GM23338 (cell line): ENCODE measurements at regions not wholly inside any gene's neighbourhood (a gene's known extent, or its start where the extent isn't known, plus 50 kb on each side); places are given as distances from the start of the nearest gene placed in this dataset.

Source experiments
- CTCF ChIP-seq, 2 experiments: fragments of 200-600 bp in 1 of 2; sonication (generic) in 1 of 2; conservative IDR thresholded peaks; 2 replicates each; pipeline versions ENCODE4 v1.5.1 to v1.6.1; 2016 to 2017; ENCODE audit warnings: antibody characterized with exemption in 2 of 2, low read depth in 2 of 2, mild to moderate bottlenecking in 2 of 2, moderate library complexity in 1 of 2
- POLR2AphosphoS5 ChIP-seq: IDR thresholded peaks from 2 replicates; pipeline ENCODE4 v1.6.1; 2016; ENCODE audit warnings: antibody characterized with exemption, low read depth
- REST ChIP-seq: IDR thresholded peaks from one replicate; pipeline ENCODE4 v1.6.1; 2018; ENCODE audit warnings: antibody characterized with exemption; ENCODE audit not compliant: unreplicated experiment

- TF ChIP-seq CTCF (conservative IDR thresholded peaks at IDR 0.05; ENCODE audit: low read depth in 2 of 2) (no peak), POLR2AphosphoS5 (no peak), REST (no peak)
Measured at GRCh38 chr16:87238361-87238715, 78.9 kb downstream of the C16orf95 start.
